ENCODE measurements at regions not wholly inside any gene's neighbourhood (a gene's known extent, or its start where the extent isn't known, plus 50 kb on each side); places are given as distances from the start of the nearest gene placed in this dataset.

GRCh38 chr15:95872366-95872771 is 458.1 kb upstream of the NR2F2 start:
- TF ChIP-seq CTCF (IDR thresholded peaks at IDR 0.05; ENCODE audit: low read length) (no peak), EZH2 (optimal IDR thresholded peaks at IDR 0.05; ENCODE audit: low read depth, low read length) (no peak), EZH2phosphoT487 (IDR thresholded peaks at IDR 0.05; ENCODE audit: low read length) (no peak)

Data from MM.1S (cell line).